ENCODE measurements at regions not wholly inside any gene's neighbourhood (a gene's known extent, or its start where the extent isn't known, plus 50 kb on each side); places are given as distances from the start of the nearest gene placed in this dataset.

DNA sequence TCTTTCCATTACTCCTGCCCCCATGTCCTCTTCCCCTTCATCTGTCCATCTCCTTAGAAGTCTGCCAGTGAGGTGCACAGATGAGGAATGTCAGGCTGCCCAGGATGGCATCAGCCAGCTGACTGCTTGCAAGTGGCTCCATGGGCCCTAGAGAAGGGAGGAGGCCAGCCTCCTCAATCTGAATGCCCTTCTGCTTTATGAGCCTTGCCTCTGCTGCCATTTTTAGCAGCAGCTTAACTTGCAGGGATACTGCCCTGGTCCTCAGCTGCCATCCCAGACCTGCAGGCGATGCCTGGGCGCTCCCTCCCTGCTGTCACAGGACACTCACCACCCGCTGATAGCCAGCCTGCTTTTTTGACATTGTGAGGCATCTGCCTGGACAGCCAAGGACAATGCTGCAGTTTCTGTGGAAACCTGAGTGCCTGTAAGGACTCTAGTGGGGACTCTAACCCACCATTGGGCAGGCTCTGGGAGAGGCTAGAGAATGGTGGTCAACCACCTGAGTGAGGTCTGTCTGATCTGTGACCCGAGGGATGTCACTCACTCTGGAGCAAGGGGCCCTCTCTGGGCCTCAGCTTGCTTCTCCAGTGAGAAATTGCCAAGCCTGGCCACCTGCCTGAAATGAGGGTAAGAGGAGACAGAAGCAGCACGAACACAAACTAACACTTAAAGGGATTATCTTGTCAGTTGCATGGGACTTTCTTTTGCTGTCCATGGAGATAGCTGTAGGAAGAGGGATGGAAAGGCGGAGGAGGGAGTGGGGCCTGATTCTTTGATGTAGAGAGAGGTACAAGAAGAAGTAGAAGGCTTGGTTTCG lies 185.0 kb downstream of the MIS18A start:
- DNase-seq (ENCODE audit: low read depth): no peak

DNA sequence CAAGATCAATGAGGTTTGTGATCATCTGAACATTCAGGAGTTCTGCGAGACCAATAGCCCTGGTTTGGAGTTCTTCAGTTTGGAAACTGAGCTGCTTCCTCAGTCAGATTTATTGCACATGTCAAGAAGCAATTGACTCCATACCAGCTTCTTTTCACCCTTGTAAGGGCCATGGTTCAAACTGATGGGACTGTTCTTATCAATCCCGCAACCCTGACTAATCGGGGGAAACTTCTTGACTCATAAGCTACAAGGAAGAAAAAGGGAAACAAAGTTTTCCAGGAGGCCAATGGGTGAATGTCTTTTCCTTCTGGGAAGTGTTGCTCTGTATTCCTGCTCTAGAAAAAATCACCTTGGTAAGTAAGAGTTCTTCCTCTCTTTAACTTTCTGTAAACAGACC lies 187.9 kb downstream of the MIS18A start:
- H3K4me3 ChIP-seq (ENCODE audit: low read depth, low read length): no peak overlapping the region
- TF ChIP-seq, protein P1, sequence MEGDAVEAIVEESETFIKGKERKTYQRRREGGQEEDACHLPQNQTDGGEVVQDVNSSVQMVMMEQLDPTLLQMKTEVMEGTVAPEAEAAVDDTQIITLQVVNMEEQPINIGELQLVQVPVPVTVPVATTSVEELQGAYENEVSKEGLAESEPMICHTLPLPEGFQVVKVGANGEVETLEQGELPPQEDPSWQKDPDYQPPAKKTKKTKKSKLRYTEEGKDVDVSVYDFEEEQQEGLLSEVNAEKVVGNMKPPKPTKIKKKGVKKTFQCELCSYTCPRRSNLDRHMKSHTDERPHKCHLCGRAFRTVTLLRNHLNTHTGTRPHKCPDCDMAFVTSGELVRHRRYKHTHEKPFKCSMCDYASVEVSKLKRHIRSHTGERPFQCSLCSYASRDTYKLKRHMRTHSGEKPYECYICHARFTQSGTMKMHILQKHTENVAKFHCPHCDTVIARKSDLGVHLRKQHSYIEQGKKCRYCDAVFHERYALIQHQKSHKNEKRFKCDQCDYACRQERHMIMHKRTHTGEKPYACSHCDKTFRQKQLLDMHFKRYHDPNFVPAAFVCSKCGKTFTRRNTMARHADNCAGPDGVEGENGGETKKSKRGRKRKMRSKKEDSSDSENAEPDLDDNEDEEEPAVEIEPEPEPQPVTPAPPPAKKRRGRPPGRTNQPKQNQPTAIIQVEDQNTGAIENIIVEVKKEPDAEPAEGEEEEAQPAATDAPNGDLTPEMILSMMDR (IDR thresholded peaks at IDR 0.05; ENCODE audit: insufficient read depth, low read length): no peak
- no peak for DNase-seq (ENCODE audit: low read depth)

More for the DNA sequence above, 185.0 kb downstream of the MIS18A start:
- H3K4me3 ChIP-seq (ENCODE audit: low read depth, low read length): no peak overlapping the region
- TF ChIP-seq, protein P1 (IDR thresholded peaks at IDR 0.05; ENCODE audit: insufficient read depth, low read length): no peak

DNA sequence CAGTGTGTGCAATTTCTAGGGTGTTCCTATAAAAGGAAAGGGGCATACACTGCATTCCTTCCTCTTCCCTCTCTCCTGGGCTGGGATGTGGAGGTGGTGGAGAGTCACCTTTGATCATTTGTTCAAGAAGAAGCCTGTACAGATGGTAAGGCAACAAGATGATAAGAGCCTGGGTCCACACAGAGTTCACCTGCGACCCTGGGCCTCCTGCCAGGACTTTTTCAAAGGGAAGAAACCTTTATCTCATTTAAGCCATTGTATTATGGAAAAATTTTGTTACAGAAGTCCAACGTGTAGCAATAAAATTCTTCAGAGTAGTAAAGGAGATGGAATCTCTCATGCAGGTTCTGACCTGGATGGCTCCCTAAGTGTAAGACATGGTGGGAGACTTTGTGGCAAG lies 189.1 kb downstream of the MIS18A start:
- no peak for DNase-seq (ENCODE audit: low read depth)
- H3K4me3 ChIP-seq (ENCODE audit: low read depth, low read length): no peak overlapping the region
- TF ChIP-seq, protein P1 (IDR thresholded peaks at IDR 0.05; ENCODE audit: insufficient read depth, low read length): no peak

DNA sequence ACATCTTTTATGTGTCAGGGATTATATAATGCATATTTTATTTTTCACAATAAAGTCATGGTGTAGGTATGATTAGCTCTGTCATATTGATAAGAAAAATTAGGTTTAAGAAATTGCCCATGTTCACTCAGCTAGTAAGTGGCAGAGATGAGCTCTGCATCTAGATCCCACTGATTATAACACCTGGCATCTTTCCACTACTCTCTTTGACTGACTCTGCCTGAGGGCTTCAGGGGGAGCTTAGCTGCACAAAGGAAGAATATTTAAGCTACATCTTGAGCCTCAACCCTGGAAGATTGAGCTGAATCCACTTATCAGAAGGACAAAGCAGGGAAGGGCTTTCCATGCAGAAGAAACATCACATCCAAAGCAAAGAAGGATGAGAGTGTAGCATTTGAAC lies 190.4 kb downstream of the MIS18A start:
- TF ChIP-seq, protein P1 (IDR thresholded peaks at IDR 0.05; ENCODE audit: insufficient read depth, low read length): no peak
- DNase-seq (ENCODE audit: low read depth): no peak
- no peak overlapping the region for H3K4me3 ChIP-seq (ENCODE audit: low read depth, low read length)

DNA sequence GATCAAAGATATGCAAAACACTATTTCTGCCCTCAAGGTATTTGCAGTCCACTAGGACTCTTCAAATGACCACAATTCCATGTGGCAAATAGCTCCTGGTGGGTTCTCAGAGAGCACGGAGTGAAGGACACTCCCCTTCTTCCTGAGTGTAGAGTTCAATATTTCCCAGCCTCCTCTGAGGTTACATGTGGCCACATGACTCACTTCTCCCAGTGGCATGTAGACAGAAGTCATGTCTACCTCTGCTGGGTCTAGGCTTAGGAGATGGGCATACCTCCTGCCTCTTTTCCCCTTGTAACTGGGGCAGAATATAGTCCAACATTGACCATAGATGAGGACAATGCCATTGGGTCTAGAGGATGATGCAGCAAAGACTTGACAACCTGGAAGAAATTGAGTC lies 191.4 kb downstream of the MIS18A start:
- H3K4me3 ChIP-seq (ENCODE audit: low read depth, low read length): no peak overlapping the region
- TF ChIP-seq, protein P1 (IDR thresholded peaks at IDR 0.05; ENCODE audit: insufficient read depth, low read length): no peak
- no peak for DNase-seq (ENCODE audit: low read depth)

DNA sequence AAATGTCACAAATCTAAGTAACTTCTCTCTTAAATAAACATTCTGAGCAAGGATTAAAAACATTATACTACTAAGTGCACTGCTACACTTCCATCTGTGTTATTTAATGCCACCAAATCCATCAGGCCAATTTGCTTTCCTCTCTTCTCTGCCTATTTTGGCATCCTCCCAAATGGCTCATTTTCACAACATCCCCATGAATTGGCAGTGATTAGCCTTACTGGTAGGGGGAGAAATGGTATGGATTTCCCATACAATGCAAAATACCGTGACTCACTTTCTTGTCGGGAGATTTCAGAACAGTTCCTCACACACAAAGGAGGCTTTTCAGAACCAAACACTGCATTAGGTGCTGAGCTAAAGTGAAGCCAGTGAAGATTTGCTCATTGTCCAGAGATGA lies 195.7 kb downstream of the MIS18A start:
- TF ChIP-seq, protein P1 (IDR thresholded peaks at IDR 0.05; ENCODE audit: insufficient read depth, low read length): no peak
- no peak for DNase-seq (ENCODE audit: low read depth)
- H3K4me3 ChIP-seq (ENCODE audit: low read depth, low read length): no peak overlapping the region

DNA sequence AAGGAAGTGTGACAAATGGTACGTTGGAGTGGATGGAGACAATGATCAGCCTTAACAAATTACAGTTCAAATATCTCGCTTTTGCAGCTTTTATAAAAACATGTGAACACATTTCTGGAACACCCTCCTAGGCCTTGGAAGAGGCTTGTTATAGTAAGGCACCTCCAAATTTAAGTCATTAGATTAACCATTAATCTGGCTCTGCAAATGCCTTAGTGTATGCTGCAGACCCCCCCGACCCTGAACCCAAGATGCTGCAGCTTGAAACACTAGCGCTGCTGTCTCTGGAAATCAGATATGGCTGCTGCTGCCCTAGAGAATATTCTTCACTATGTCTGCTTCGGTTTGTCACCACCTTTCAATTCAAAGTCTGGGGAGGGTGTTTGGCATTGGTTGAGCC lies 196.4 kb downstream of the MIS18A start:
- TF ChIP-seq, protein P1 (IDR thresholded peaks at IDR 0.05; ENCODE audit: insufficient read depth, low read length): no peak
- DNase-seq (ENCODE audit: low read depth): no peak
- no peak overlapping the region for H3K4me3 ChIP-seq (ENCODE audit: low read depth, low read length)
